ENCODE measurements at regions not wholly inside any gene's neighbourhood (a gene's known extent, or its start where the extent isn't known, plus 50 kb on each side); places are given as distances from the start of the nearest gene placed in this dataset.

- no peaks in the 10 kb centered on the region for H3K79me2 ChIP-seq (ENCODE audit: control insufficient read depth, insufficient read depth, low read length)
- DNase-seq (ENCODE audit: extremely low read depth in 1 of 4, low spot score in 3 of 4) (no peak), ATAC-seq (no peak), FAIRE-seq (no peak)
- in situ Hi-C loops (cut with MboI) (no loop called here), intact Hi-C loops (cut with micrococcal nuclease) (no loop called here)
- CTCF ChIA-PET (ENCODE audit: low intra/inter-chr PET ratio): no interaction called here
- POLR2A ChIA-PET: no interaction called here
- no peak overlapping the region for H3K4me3 ChIP-seq
- no peaks in the 10 kb centered on the region for H3K9me1 ChIP-seq (ENCODE audit: control insufficient read depth, insufficient read depth, low read length)
- H2AFZ ChIP-seq (ENCODE audit: low read depth, low read length): peak overlapping the region; percentile 10; the same call in 1 of the 2 replicates
- no peaks in the 10 kb centered on the region for H3K27me3 ChIP-seq (ENCODE audit: control insufficient read depth in 2 of 2, insufficient read depth in 2 of 2, low read length in 2 of 2)
- no peak for TF ChIP-seq MITF (IDR thresholded peaks at IDR 0.05)
- TF ChIP-seq NCOA4 (IDR thresholded peaks at IDR 0.05; ENCODE audit: partially characterized antibody): no peak
- TF ChIP-seq CHD2 (IDR thresholded peaks at IDR 0.05; ENCODE audit: low read depth, low read length): no peak
- no peak for TF ChIP-seq CBX8 (IDR thresholded peaks at IDR 0.05; ENCODE audit: borderline replicate concordance, extremely low read depth, low read depth, low read length, poor library complexity, severe bottlenecking)
- no peak for TF ChIP-seq BDP1 (IDR thresholded peaks at IDR 0.05; ENCODE audit: insufficient read depth, insufficient read length)
- no peak for TF ChIP-seq NEUROD1 (IDR thresholded peaks at IDR 0.05; ENCODE audit: borderline replicate concordance, low read depth, low read length, partially characterized antibody)
- TF ChIP-seq MCM5 (IDR thresholded peaks at IDR 0.05; ENCODE audit: low read depth): no peak
- TF ChIP-seq ZEB2 (IDR thresholded peaks at IDR 0.05): no peak
- TF ChIP-seq CEBPB (tag; IDR thresholded peaks at IDR 0.05): no peak
- no peak for TF ChIP-seq POU5F1 (IDR thresholded peaks at IDR 0.05; ENCODE audit: borderline replicate concordance, low read depth, low read length, partially characterized antibody)
- no peak for TF ChIP-seq ZNF280B (CRISPR knock-in tag; IDR thresholded peaks at IDR 0.05)
- TF ChIP-seq TAL1 (IDR thresholded peaks at IDR 0.05): no peak
- no peak for TF ChIP-seq POLR2AphosphoS2 (IDR thresholded peaks at IDR 0.05; ENCODE audit: low read length)
- no peak for TF ChIP-seq IFI16 (CRISPR knock-in tag; IDR thresholded peaks at IDR 0.05)
- no peak for TF ChIP-seq PRPF4 (IDR thresholded peaks at IDR 0.05; ENCODE audit: insufficient read depth, low read depth, low read length, poor library complexity, severe bottlenecking)
- H3K4me1 ChIP-seq (replicated peaks in 1 of 2; ENCODE audit: control insufficient read depth in 2 of 2, insufficient read depth in 2 of 2, low read length in 2 of 2): no peaks in the 10 kb centered on the region
- H4K20me1 ChIP-seq (replicated peaks; ENCODE audit: control insufficient read depth, insufficient read depth, low read length): no peaks in the 10 kb centered on the region
- no peak overlapping the region for H3K4me2 ChIP-seq (ENCODE audit: insufficient read depth, low read length)
- no peaks in the 10 kb centered on the region for H3K9me3 ChIP-seq (replicated peaks; ENCODE audit: control insufficient read depth, insufficient read depth, low read depth, low read length)
- WGBS (ENCODE audit: insufficient coverage, low coverage, missing lambda C conversion rate): 6% methylated on average over 2 of the region's 2 CpGs
- H3K9ac ChIP-seq (ENCODE audit: insufficient read depth in 1 of 2, low read depth in 2 of 2, low read length in 2 of 2): no peak overlapping the region
- H3K36me3 ChIP-seq (ENCODE audit: control insufficient read depth, insufficient read depth, low read length): no peaks in the 10 kb centered on the region
- no TSS peak for BruUV-seq (replicated peaks)
- H3K27ac ChIP-seq (ENCODE audit: extremely low read depth, low read depth, low read length): no peak overlapping the region
Observed at GRCh38 chr15:36230776-36231175, 348.6 kb upstream of the CDIN1 start.
